Activated CD4-positive, alpha-beta T cell treated with anti-CD3 and anti-CD28 coated beads, Interleukin-2, Interleukin-6, amounts not matched to agents 100 ng/mL and 50 ng/mL, durations not matched to agents 16 hours and 8 hours (primary cell): ENCODE measurements at regions not wholly inside any gene's neighbourhood (a gene's known extent, or its start where the extent isn't known, plus 50 kb on each side); places are given as distances from the start of the nearest gene placed in this dataset.
"Not testable (repeated sequence)": the region's sequence is repeated elsewhere in the genome, so short reads cannot be mapped to it uniquely, and the experiment has no call there.

Experiments
- DNase-seq: peaks from one replicate; pipeline ENCODE4 v3.0.0-alpha.2; 2020

GRCh38 chr2:47651296-47651695, 80.5 kb upstream of the KCNK12 start:
- no peak for DNase-seq

- no peak for DNase-seq
These were observed 79.3 kb upstream of the KCNK12 start for GRCh38 chr2:47650001-47650535.

GRCh38 chr2:47645246-47645645, 74.5 kb upstream of the KCNK12 start:
- DNase-seq = no peak

GRCh38 chr2:47644351-47644750, 73.6 kb upstream of the KCNK12 start:
- no peak for DNase-seq

- no peak for DNase-seq
These were observed 70.6 kb upstream of the KCNK12 start for GRCh38 chr2:47641366-47641765.

GRCh38 chr2:47640356-47640755, 69.6 kb upstream of the KCNK12 start:
- DNase-seq = no peak

- DNase-seq = no peak
These were observed 68.7 kb upstream of the KCNK12 start for GRCh38 chr2:47639467-47639866.

- DNase-seq = no peak
These were observed 67.6 kb upstream of the KCNK12 start for GRCh38 chr2:47638430-47638829.

GRCh38 chr2:47636596-47637264, 65.9 kb upstream of the KCNK12 start:
- DNase-seq = no peak

GRCh38 chr2:47636176-47636575, 65.4 kb upstream of the KCNK12 start:
- DNase-seq = no peak

GRCh38 chr2:47632754-47633153, 62.0 kb upstream of the KCNK12 start:
- DNase-seq = no peak

- no peak for DNase-seq
These were observed 61.1 kb upstream of the KCNK12 start for GRCh38 chr2:47631792-47632398.

- no peak for DNase-seq
These were observed 60.5 kb upstream of the KCNK12 start for GRCh38 chr2:47631306-47631705.

GRCh38 chr2:47629501-47630460, 59.0 kb upstream of the KCNK12 start:
- no peak for DNase-seq

GRCh38 chr2:47628904-47629303, 58.1 kb upstream of the KCNK12 start:
- no peak for DNase-seq

- DNase-seq = no peak
These were observed 55.9 kb upstream of the KCNK12 start for GRCh38 chr2:47626664-47627063.

GRCh38 chr2:47623140-47623539, 52.4 kb upstream of the KCNK12 start:
- not testable (repeated sequence) for DNase-seq

- DNase-seq = no peak
These were observed 50.1 kb upstream of the KCNK12 start for GRCh38 chr2:47620770-47621437.
